Adrenal gland (tissue), 9 donors: ENCODE measurements at regions not wholly inside any gene's neighbourhood (a gene's known extent, or its start where the extent isn't known, plus 50 kb on each side); places are given as distances from the start of the nearest gene placed in this dataset.

Source experiments
- DNase-seq, 7 donors: peaks; one replicate each; pipeline ENCODE4 v3.0.0-alpha.2; 2019 to 2020
- H3K27ac ChIP-seq, 5 donors: fragments of 200-600 bp; sonication (generic) in 4 of 5; 1 replicate in 3 of 5; 2 replicates in 2 of 5; pipeline versions ENCODE4 v1.5.1 to v1.8.0; 2016 to 2020; ENCODE audit warnings: mild to moderate bottlenecking in 1 of 5
- H3K27me3 ChIP-seq: fragments of 200-600 bp; 2 replicates; pipeline ENCODE4 v1.8.0; 2021
- H3K36me3 ChIP-seq, 2 donors: fragments of 200-600 bp; replicated peaks in 1 of 2; 1 replicate in 1 of 2; 2 replicates in 1 of 2; pipeline versions ENCODE4 v1.5.1 to v1.8.0; 2018 to 2022
- H3K4me1 ChIP-seq, 2 donors: fragments of 200-600 bp; replicated peaks in 1 of 2; 1 replicate in 1 of 2; 2 replicates in 1 of 2; pipeline versions ENCODE4 v1.5.1 to v1.8.0; 2018 to 2021
- H3K4me3 ChIP-seq, 4 donors: fragments of 200-600 bp; sonication (generic) in 3 of 4; one replicate each; pipeline ENCODE4 v1.5.1; 2016 to 2018
- H3K9me3 ChIP-seq, 3 donors: fragments of 200-600 bp; sonication (generic) in 1 of 3; replicated peaks in 1 of 3; 1 replicate in 2 of 3; 2 replicates in 1 of 3; pipeline versions ENCODE4 v1.5.1 to v1.8.0; 2016 to 2021
- CTCF ChIP-seq, 6 experiments: fragments of 450-650 bp in 4 of 6; fragments of 200-600 bp in 2 of 6; sonication (generic) in 1 of 6; IDR thresholded peaks; 1 replicate in 5 of 6; 2 replicates in 1 of 6; pipeline versions ENCODE4 v1.5.1 to v1.8.0; 2016 to 2021; ENCODE audit warnings: antibody characterized with exemption in 6 of 6, mild to moderate bottlenecking in 2 of 6, moderate library complexity in 1 of 6
- POLR2A ChIP-seq, 2 donors: fragments of 450-650 bp; IDR thresholded peaks; one replicate each; pipeline ENCODE4 v1.6.1; 2017; ENCODE audit warnings: antibody characterized with exemption in 2 of 2, mild to moderate bottlenecking in 2 of 2, moderate library complexity in 1 of 2
- WGBS, 4 donors: extraction: QIAGEN DNeasy Blood & Tissue Kit in 2 of 4; methylation state at CpG; one replicate each; pipeline versions ENCODE4 v1.1.5 to v1.1.7; 2013 to 2017; 5-methylcytosine and 5-hydroxymethylcytosine counted together
- intact Hi-C, 2 donors: fragments of 100-400 bp; cut with DNase I; formaldehyde crosslinking; loops; one replicate each; pipeline versions ENCODE4 v1.14.1 to v1.15.0; 2022 to 2023
- donor health status: healthy with polysubstance abuse.
- donor health status: Bipolar disorder and iron deficiency.
- donor health status: DM: yes; HTN: yes; CAD: no.
- donor health status: DM: no; HTN: no; CAD: no.
- donor health status: DM: no; HTN: no; CAD: no.

- intact Hi-C loops, result no loop called here
- H3K27me3 ChIP-seq, result no peaks in the 10 kb centered on the region
- H3K4me3 ChIP-seq, result no peak overlapping the region
Measured at GRCh38 chr5:84569307-84569706, 184.6 kb upstream of the EDIL3 start.

GRCh38 chr5:84568171-84568570 lies 183.5 kb upstream of the EDIL3 start:
- intact Hi-C loops, result no loop called here
- no peak for TF ChIP-seq POLR2A (IDR thresholded peaks at IDR 0.05)
- TF ChIP-seq CTCF (IDR thresholded peaks at IDR 0.05), result no peak
- WGBS, 4 donors, result 37 to 67% (median 44%) methylated on average over 1 of the region's 1 CpG

More at GRCh38 chr5:84569307-84569706, 184.6 kb upstream of the EDIL3 start:
- no peaks in the 10 kb centered on the region for H3K4me1 ChIP-seq
- TF ChIP-seq CTCF (IDR thresholded peaks at IDR 0.05) (no peak), POLR2A (IDR thresholded peaks at IDR 0.05) (no peak)
- 85 to 94% (median 93%) methylated on average over 1 of the region's 1 CpG for WGBS, 4 donors
- H3K27ac ChIP-seq, result no peak overlapping the region
- H3K9me3 ChIP-seq, result no peaks in the 10 kb centered on the region
- no peak for DNase-seq
- no peaks in the 10 kb centered on the region for H3K36me3 ChIP-seq

GRCh38 chr5:84565866-84566265 lies 181.2 kb upstream of the EDIL3 start:
- Histone ChIP-seq H3K27ac (no peak overlapping the region), H3K4me3 (no peak overlapping the region), H3K9me3 (no peaks in the 10 kb centered on the region), H3K36me3 (no peaks in the 10 kb centered on the region), H3K4me1 (no peaks in the 10 kb centered on the region), H3K27me3 (no peaks in the 10 kb centered on the region)
- 88 to 98% (median 92%) methylated on average over 1 of the region's 1 CpG for WGBS, 4 donors
- DNase-seq, result no peak
- intact Hi-C loops, result no loop called here
- no peak for TF ChIP-seq CTCF (IDR thresholded peaks at IDR 0.05)
- no peak for TF ChIP-seq POLR2A (IDR thresholded peaks at IDR 0.05)

More at GRCh38 chr5:84568171-84568570, 183.5 kb upstream of the EDIL3 start:
- Histone ChIP-seq H3K9me3 (no peaks in the 10 kb centered on the region), H3K4me3 (no peak overlapping the region), H3K27me3 (no peaks in the 10 kb centered on the region), H3K27ac (no peak overlapping the region), H3K4me1 (no peaks in the 10 kb centered on the region), H3K36me3 (no peaks in the 10 kb centered on the region)
- DNase-seq, result no peak

GRCh38 chr5:84564321-84565075 lies 179.8 kb upstream of the EDIL3 start:
- H3K9me3 ChIP-seq, result no peaks in the 10 kb centered on the region
- TF ChIP-seq POLR2A (IDR thresholded peaks at IDR 0.05), result no peak
- TF ChIP-seq CTCF (IDR thresholded peaks at IDR 0.05), result no peak
- H3K27me3 ChIP-seq, result no peaks in the 10 kb centered on the region
- no peak overlapping the region for H3K27ac ChIP-seq
- H3K4me1 ChIP-seq, result no peaks in the 10 kb centered on the region
- no peak for DNase-seq
- H3K4me3 ChIP-seq, result no peak overlapping the region
- WGBS, 4 donors, result 73 to 86% (median 79%) methylated on average over 3 of the region's 3 CpGs
- H3K36me3 ChIP-seq, result no peaks in the 10 kb centered on the region
- intact Hi-C loops, result no loop called here
